Endometrial microvascular endothelial cells (primary cell): ENCODE measurements at regions not wholly inside any gene's neighbourhood (a gene's known extent, or its start where the extent isn't known, plus 50 kb on each side); places are given as distances from the start of the nearest gene placed in this dataset.

Experiments used
- in situ Hi-C: cut with HindIII; loops from 2 replicates; pipeline ENCODE4 v1.10.0; 2017; ENCODE audit warnings: low sequenced_read_pairs, low pct_unique_long_range_greater_than_20kb; ENCODE audit errors: inconsistent ontology term

- in situ Hi-C loops, result no loop called here
These were observed 61.7 kb downstream of the KCNJ2 start for GRCh38 chr17:70230850-70231640.

- in situ Hi-C loops, result no loop called here
These were observed 63.1 kb downstream of the KCNJ2 start for GRCh38 chr17:70232466-70232865.

- in situ Hi-C loops, result no loop called here
These were observed 65.9 kb downstream of the KCNJ2 start for GRCh38 chr17:70235252-70235651.

GRCh38 chr17:70238228-70238627 lies 68.9 kb downstream of the KCNJ2 start:
- in situ Hi-C loops, result no loop called here

GRCh38 chr17:70238646-70239045 lies 69.3 kb downstream of the KCNJ2 start:
- in situ Hi-C loops, result no loop called here

GRCh38 chr17:70239391-70239826 lies 70.1 kb downstream of the KCNJ2 start:
- in situ Hi-C loops, result no loop called here

- in situ Hi-C loops, result no loop called here
These were observed 71.7 kb downstream of the KCNJ2 start for GRCh38 chr17:70241071-70241470.

- in situ Hi-C loops, result no loop called here
These were observed 73.6 kb downstream of the KCNJ2 start for GRCh38 chr17:70242781-70243437.

- in situ Hi-C loops, result no loop called here
These were observed 82.4 kb downstream of the KCNJ2 start for GRCh38 chr17:70251706-70252105.

GRCh38 chr17:70254735-70255460 lies 85.6 kb downstream of the KCNJ2 start:
- in situ Hi-C loops, result no loop called here

GRCh38 chr17:70256751-70257150 lies 87.4 kb downstream of the KCNJ2 start:
- in situ Hi-C loops, result no loop called here

- in situ Hi-C loops, result no loop called here
These were observed 89.1 kb downstream of the KCNJ2 start for GRCh38 chr17:70258465-70258864.

GRCh38 chr17:70259400-70259799 lies 90.1 kb downstream of the KCNJ2 start:
- in situ Hi-C loops, result no loop called here

GRCh38 chr17:70261170-70261569 lies 91.8 kb downstream of the KCNJ2 start:
- in situ Hi-C loops, result no loop called here

GRCh38 chr17:70265471-70265870 lies 96.1 kb downstream of the KCNJ2 start:
- in situ Hi-C loops, result no loop called here

- in situ Hi-C loops, result no loop called here
These were observed 97.1 kb downstream of the KCNJ2 start for GRCh38 chr17:70266394-70266793.

- in situ Hi-C loops, result no loop called here
These were observed 99.1 kb downstream of the KCNJ2 start for GRCh38 chr17:70268383-70268782.

- in situ Hi-C loops, result no loop called here
These were observed 101.2 kb downstream of the KCNJ2 start for GRCh38 chr17:70270554-70270953.

GRCh38 chr17:70271200-70271599 lies 101.9 kb downstream of the KCNJ2 start:
- in situ Hi-C loops, result no loop called here

GRCh38 chr17:70271672-70272071 lies 102.3 kb downstream of the KCNJ2 start:
- in situ Hi-C loops, result no loop called here
